HepG2 (cell line): ENCODE measurements at regions not wholly inside any gene's neighbourhood (a gene's known extent, or its start where the extent isn't known, plus 50 kb on each side); places are given as distances from the start of the nearest gene placed in this dataset.

Source experiments
- EP300 ChIP-seq, 3 experiments: sonication (generic) in 1 of 3; formaldehyde crosslinking in 1 of 3; IDR thresholded peaks; 2 replicates each; pipeline versions ENCODE4 v1.5.1 to v1.6.1; 2011 to 2020; ENCODE audit warnings: low read depth in 2 of 3, low read length in 2 of 3, borderline replicate concordance in 1 of 3, improper control_type of control experiment in 1 of 3, mild to moderate bottlenecking in 1 of 3, missing genetic modification reagents in 1 of 3, moderate library complexity in 1 of 3
- FOXA3 ChIP-seq: IDR thresholded peaks from 2 replicates; pipeline ENCODE4 v1.6.1; 2016; ENCODE audit warnings: missing genetic modification reagents, missing compliant biosample characterization
- FOXP1 ChIP-seq, 2 experiments: fragments of 450-650 bp in 1 of 2; IDR thresholded peaks; 2 replicates each; pipeline ENCODE4 v1.6.1; 2017 to 2018; ENCODE audit warnings: antibody characterized with exemption in 1 of 2
- RAD21 ChIP-seq: fragments of 450-650 bp; formaldehyde crosslinking; IDR thresholded peaks from 2 replicates; pipeline ENCODE4 v1.5.0; 2020; ENCODE audit warnings: mild to moderate bottlenecking
- SMAD3 ChIP-seq: sonication (generic); formaldehyde crosslinking; IDR thresholded peaks from 2 replicates; pipeline ENCODE4 v1.4.0; 2020; ENCODE audit warnings: missing genetic modification reagents
- SP2 ChIP-seq: sonication (generic); formaldehyde crosslinking; IDR thresholded peaks from 2 replicates; pipeline ENCODE4 v1.5.1; 2020; ENCODE audit warnings: mild to moderate bottlenecking, missing genetic modification reagents
- ZNF253 ChIP-seq: sonication (generic); formaldehyde crosslinking; IDR thresholded peaks from 2 replicates; pipeline ENCODE4 v1.8.0; 2022; ENCODE audit warnings: mild to moderate bottlenecking, missing genetic modification reagents, borderline replicate concordance
- ZNF629 ChIP-seq: sonication (generic); formaldehyde crosslinking; conservative IDR thresholded peaks from 2 replicates; pipeline ENCODE4 v1.5.0; 2020; ENCODE audit warnings: missing genetic modification reagents
- ZSCAN25 ChIP-seq: sonication (generic); formaldehyde crosslinking; IDR thresholded peaks from 2 replicates; pipeline ENCODE4 v1.8.0; 2022; ENCODE audit warnings: mild to moderate bottlenecking, missing genetic modification reagents
- TF ChIP-seq, protein P1 (sequence below): sonication (generic); formaldehyde crosslinking; IDR thresholded peaks from 2 replicates; pipeline ENCODE4 v1.5.0; 2020; ENCODE audit warnings: mild to moderate bottlenecking, missing genetic modification reagents, moderate library complexity
- TF ChIP-seq, protein P2 (sequence below): sonication (generic); formaldehyde crosslinking; IDR thresholded peaks from 2 replicates; pipeline ENCODE4 v1.5.1; 2020; ENCODE audit warnings: missing genetic modification reagents, mild to moderate bottlenecking, borderline replicate concordance

DNA sequence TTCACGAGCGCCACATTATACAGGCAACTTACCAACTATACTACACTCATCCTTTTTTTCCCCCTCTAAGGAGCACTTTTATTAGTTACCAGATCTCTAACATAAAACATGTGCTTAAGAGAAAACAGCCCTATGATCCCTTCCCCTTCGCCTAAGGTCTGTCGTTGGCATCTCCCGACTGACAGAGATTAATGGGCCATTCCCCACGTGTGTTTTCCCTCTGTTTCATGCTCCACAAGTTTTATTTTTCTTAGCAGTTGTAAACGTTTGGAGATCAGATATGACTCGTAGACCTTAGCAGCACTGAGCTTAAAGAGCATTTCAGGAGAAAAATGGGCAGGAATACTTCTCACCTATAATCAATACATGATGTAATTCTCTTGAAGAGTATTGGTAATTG is 51.4 kb upstream of the FZD10 start:
- TF ChIP-seq, protein P1, sequence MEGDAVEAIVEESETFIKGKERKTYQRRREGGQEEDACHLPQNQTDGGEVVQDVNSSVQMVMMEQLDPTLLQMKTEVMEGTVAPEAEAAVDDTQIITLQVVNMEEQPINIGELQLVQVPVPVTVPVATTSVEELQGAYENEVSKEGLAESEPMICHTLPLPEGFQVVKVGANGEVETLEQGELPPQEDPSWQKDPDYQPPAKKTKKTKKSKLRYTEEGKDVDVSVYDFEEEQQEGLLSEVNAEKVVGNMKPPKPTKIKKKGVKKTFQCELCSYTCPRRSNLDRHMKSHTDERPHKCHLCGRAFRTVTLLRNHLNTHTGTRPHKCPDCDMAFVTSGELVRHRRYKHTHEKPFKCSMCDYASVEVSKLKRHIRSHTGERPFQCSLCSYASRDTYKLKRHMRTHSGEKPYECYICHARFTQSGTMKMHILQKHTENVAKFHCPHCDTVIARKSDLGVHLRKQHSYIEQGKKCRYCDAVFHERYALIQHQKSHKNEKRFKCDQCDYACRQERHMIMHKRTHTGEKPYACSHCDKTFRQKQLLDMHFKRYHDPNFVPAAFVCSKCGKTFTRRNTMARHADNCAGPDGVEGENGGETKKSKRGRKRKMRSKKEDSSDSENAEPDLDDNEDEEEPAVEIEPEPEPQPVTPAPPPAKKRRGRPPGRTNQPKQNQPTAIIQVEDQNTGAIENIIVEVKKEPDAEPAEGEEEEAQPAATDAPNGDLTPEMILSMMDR (CRISPR knock-in tag), result no peak
- TF ChIP-seq ZNF253 (no peak), FOXP1 (IDR thresholded peaks at IDR 0.05) (no peak), FOXP1 (CRISPR knock-in tag; IDR thresholded peaks at IDR 0.05) (no peak), RAD21 (CRISPR knock-in tag) (no peak), SP2 (CRISPR knock-in tag) (no peak), FOXA3 (CRISPR knock-in tag) (no peak), ZSCAN25 (CRISPR knock-in tag) (no peak), ZNF629 (no peak), EP300 (IDR thresholded peaks at IDR 0.05; ENCODE audit: low read depth in 2 of 2, low read length in 2 of 2) (no peak), EP300 (CRISPR knock-in tag; IDR thresholded peaks at IDR 0.05; ENCODE audit: borderline replicate concordance) (no peak), SMAD3 (CRISPR knock-in tag) (no peak)
- TF ChIP-seq, protein P2, sequence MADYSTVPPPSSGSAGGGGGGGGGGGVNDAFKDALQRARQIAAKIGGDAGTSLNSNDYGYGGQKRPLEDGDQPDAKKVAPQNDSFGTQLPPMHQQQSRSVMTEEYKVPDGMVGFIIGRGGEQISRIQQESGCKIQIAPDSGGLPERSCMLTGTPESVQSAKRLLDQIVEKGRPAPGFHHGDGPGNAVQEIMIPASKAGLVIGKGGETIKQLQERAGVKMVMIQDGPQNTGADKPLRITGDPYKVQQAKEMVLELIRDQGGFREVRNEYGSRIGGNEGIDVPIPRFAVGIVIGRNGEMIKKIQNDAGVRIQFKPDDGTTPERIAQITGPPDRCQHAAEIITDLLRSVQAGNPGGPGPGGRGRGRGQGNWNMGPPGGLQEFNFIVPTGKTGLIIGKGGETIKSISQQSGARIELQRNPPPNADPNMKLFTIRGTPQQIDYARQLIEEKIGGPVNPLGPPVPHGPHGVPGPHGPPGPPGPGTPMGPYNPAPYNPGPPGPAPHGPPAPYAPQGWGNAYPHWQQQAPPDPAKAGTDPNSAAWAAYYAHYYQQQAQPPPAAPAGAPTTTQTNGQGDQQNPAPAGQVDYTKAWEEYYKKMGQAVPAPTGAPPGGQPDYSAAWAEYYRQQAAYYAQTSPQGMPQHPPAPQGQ, result no peak
